B cell (primary cell): ENCODE measurements at regions not wholly inside any gene's neighbourhood (a gene's known extent, or its start where the extent isn't known, plus 50 kb on each side); places are given as distances from the start of the nearest gene placed in this dataset.

Source experiments
- ATAC-seq: fragments of 200-7000 bp; cut with Tn5 transposase; one replicate; pipeline ENCODE4 v1.10.0; 2021; ENCODE audit warnings: low read depth, mild to moderate bottlenecking, moderate number of reproducible peaks, moderate library complexity
- CTCF ChIA-PET: fragments of 350-600 bp; sonication (Branson Sonifier 250); formaldehyde crosslinking; loops from one replicate; lab custom pipeline; 2021; ENCODE audit warnings: antibody characterized with exemption, inconsistent platforms; lab: Charles Lee
- POLR2A ChIA-PET: fragments of 350-600 bp; sonication (Branson Sonifier 250); formaldehyde crosslinking; loops from one replicate; lab custom pipeline; 2021; ENCODE audit warnings: antibody characterized with exemption; lab: Charles Lee
- DNase-seq: peaks from one replicate; pipeline ENCODE4 v3.0.0; 2013
- H2AFZ ChIP-seq: 2 replicates; pipeline ENCODE4 v1.6.1; 2012; ENCODE audit warnings: mild to moderate bottlenecking, low read depth, low read length; ENCODE audit not compliant: insufficient read depth, poor library complexity, severe bottlenecking
- H3K27ac ChIP-seq, 2 donors: 1 replicate in 1 of 2; 2 replicates in 1 of 2; pipeline ENCODE4 v1.5.1; 2012 to 2013; ENCODE audit warnings: low read length in 2 of 2, mild to moderate bottlenecking in 2 of 2, moderate library complexity in 1 of 2
- H3K27me3 ChIP-seq, 4 experiments: fragments of 200-600 bp in 1 of 4; sonication (generic) in 1 of 4; replicated peaks in 1 of 4; 1 replicate in 2 of 4; 2 replicates in 2 of 4; pipeline versions ENCODE4 v1.6.1 to v1.7.0; 2013 to 2016; ENCODE audit warnings: low read length in 3 of 4, mild to moderate bottlenecking in 2 of 4, mixed read lengths in 1 of 4, moderate library complexity in 1 of 4; ENCODE audit not compliant: insufficient read depth in 4 of 4, control insufficient read depth in 3 of 4; ENCODE audit errors: control extremely low read depth in 1 of 4
- H3K36me3 ChIP-seq, 2 experiments: replicated peaks in 1 of 2; 1 replicate in 1 of 2; 2 replicates in 1 of 2; pipeline versions ENCODE4 v1.6.1 to v1.7.1; 2013; ENCODE audit warnings: low read length in 1 of 2; ENCODE audit not compliant: insufficient read depth in 2 of 2, control insufficient read depth in 1 of 2; ENCODE audit errors: control extremely low read depth in 1 of 2, extremely low read depth in 1 of 2
- H3K4me1 ChIP-seq, 2 donors: fragments of 200-600 bp in 1 of 2; sonication (generic) in 1 of 2; 1 replicate in 1 of 2; 2 replicates in 1 of 2; pipeline versions ENCODE4 v1.5.1 to v1.6.1; 2013 to 2017; ENCODE audit warnings: low read length in 2 of 2; ENCODE audit not compliant: control insufficient read depth in 2 of 2, insufficient read depth in 2 of 2
- H3K4me2 ChIP-seq: replicated peaks from 2 replicates; pipeline ENCODE3; 2012; ENCODE audit warnings: mild to moderate bottlenecking, low read depth, low read length; ENCODE audit not compliant: poor library complexity, severe bottlenecking
- H3K4me3 ChIP-seq, 5 experiments: fragments of 200-600 bp in 1 of 5; sonication (generic) in 1 of 5; 1 replicate in 3 of 5; 2 replicates in 2 of 5; pipeline versions ENCODE4 v1.5.1 to v1.7.0; 2011 to 2016; ENCODE audit warnings: low read length in 4 of 5, mild to moderate bottlenecking in 4 of 5, low read depth in 2 of 5, control low read depth in 1 of 5, moderate library complexity in 1 of 5; ENCODE audit not compliant: insufficient read depth in 1 of 5; ENCODE audit errors: control extremely low read depth in 1 of 5, extremely low read depth in 1 of 5
- H3K79me2 ChIP-seq: fragments of 200-600 bp; sonication (generic); one replicate; pipeline ENCODE4 v1.6.0; 2016; ENCODE audit warnings: low read length; ENCODE audit not compliant: control insufficient read depth, insufficient read depth
- H3K9ac ChIP-seq: fragments of 200-600 bp; sonication (generic); 2 replicates; pipeline ENCODE4 v1.6.1; 2017; ENCODE audit warnings: mild to moderate bottlenecking, low read length, moderate library complexity
- H3K9me3 ChIP-seq, 3 donors: one replicate each; pipeline versions ENCODE4 v1.6.1 to v1.7.1; 2013; ENCODE audit warnings: low read length in 2 of 3; ENCODE audit not compliant: control insufficient read depth in 2 of 3, insufficient read depth in 1 of 3; ENCODE audit errors: control extremely low read depth in 1 of 3
- H4K20me1 ChIP-seq: 2 replicates; pipeline ENCODE4 v1.6.0; 2012; ENCODE audit warnings: mild to moderate bottlenecking, low read length; ENCODE audit not compliant: insufficient read depth, control insufficient read depth, poor library complexity, severe bottlenecking
- H3K27ac Mint-ChIP-seq: one replicate; pipeline ENCODE4 v1.8.0; 2021; ENCODE audit warnings: mixed read lengths
- H3K27me3 Mint-ChIP-seq: one replicate; pipeline ENCODE4 v1.8.0; 2021; ENCODE audit warnings: mixed read lengths
- H3K4me1 Mint-ChIP-seq: one replicate; pipeline ENCODE4 v1.8.0; 2021; ENCODE audit warnings: mixed read lengths
- H3K4me3 Mint-ChIP-seq: one replicate; pipeline ENCODE4 v1.8.0; 2021; ENCODE audit warnings: mixed read lengths
- H3K9me3 Mint-ChIP-seq: one replicate; pipeline ENCODE4 v1.8.0; 2022; ENCODE audit warnings: mixed read lengths; ENCODE audit not compliant: insufficient read depth
- EZH2 ChIP-seq: IDR thresholded peaks from 2 replicates; pipeline ENCODE4 v1.6.1; 2012; ENCODE audit warnings: borderline replicate concordance, low read depth, mild to moderate bottlenecking, moderate library complexity, low read length; ENCODE audit not compliant: insufficient read depth, poor library complexity, severe bottlenecking
- WGBS: methylation state at CpG from one replicate; pipeline ENCODE4 v1.1.5; 2013; ENCODE audit warnings: missing lambda C conversion rate; ENCODE audit not compliant: insufficient coverage; 5-methylcytosine and 5-hydroxymethylcytosine counted together
- intact Hi-C: fragments of 100-400 bp; cut with micrococcal nuclease; formaldehyde crosslinking; loops from one replicate; pipeline ENCODE4 v1.10.0; 2022
- TF ChIP-seq, protein P1 (sequence below): fragments of 200-600 bp; IDR thresholded peaks from one replicate; pipeline ENCODE4 v1.8.0; 2022; ENCODE audit warnings: antibody characterized with exemption, mild to moderate bottlenecking

DNA sequence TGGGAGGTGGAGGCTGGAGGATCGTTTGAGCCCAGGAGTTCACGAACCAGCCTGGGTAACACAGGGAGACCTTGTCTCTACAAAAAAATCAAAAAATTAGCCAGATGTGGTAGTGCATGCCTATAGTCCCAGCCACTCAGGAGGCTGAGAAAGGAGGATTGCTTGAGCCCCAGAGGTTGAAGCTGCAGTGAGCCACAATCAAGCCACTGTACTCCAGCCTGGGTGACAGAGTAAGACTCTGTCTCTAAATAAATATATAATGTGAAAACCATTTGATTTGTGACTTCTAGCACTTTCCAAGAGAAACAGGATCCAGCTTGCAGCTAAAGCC lies 459.1 kb downstream of the SOX9 start:
- H3K4me1 Mint-ChIP-seq = no peaks in the 10 kb centered on the region
- H3K79me2 ChIP-seq = no peaks in the 10 kb centered on the region
- no peak overlapping the region for H3K27ac Mint-ChIP-seq
- POLR2A ChIA-PET = no interaction called here
- no peak overlapping the region for H3K9ac ChIP-seq
- H4K20me1 ChIP-seq = no peaks in the 10 kb centered on the region
- no peak overlapping the region for H2AFZ ChIP-seq
- H3K4me3 Mint-ChIP-seq = no peak overlapping the region
- DNase-seq = no peak
- H3K36me3 ChIP-seq = no peaks in the 10 kb centered on the region
- peaks cover 3% of the 10 kb centered on the region for H3K27me3 Mint-ChIP-seq
- TF ChIP-seq EZH2 = no peak
- TF ChIP-seq, protein P1, sequence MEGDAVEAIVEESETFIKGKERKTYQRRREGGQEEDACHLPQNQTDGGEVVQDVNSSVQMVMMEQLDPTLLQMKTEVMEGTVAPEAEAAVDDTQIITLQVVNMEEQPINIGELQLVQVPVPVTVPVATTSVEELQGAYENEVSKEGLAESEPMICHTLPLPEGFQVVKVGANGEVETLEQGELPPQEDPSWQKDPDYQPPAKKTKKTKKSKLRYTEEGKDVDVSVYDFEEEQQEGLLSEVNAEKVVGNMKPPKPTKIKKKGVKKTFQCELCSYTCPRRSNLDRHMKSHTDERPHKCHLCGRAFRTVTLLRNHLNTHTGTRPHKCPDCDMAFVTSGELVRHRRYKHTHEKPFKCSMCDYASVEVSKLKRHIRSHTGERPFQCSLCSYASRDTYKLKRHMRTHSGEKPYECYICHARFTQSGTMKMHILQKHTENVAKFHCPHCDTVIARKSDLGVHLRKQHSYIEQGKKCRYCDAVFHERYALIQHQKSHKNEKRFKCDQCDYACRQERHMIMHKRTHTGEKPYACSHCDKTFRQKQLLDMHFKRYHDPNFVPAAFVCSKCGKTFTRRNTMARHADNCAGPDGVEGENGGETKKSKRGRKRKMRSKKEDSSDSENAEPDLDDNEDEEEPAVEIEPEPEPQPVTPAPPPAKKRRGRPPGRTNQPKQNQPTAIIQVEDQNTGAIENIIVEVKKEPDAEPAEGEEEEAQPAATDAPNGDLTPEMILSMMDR = no peak
- no peak overlapping the region for H3K4me2 ChIP-seq
- no peaks in the 10 kb centered on the region for H3K9me3 Mint-ChIP-seq
- H3K4me1 ChIP-seq = no peaks in the 10 kb centered on the region
- CTCF ChIA-PET = no interaction called here
- peaks cover 0 to 2% (median 0%) of the 10 kb centered on the region in 3 donors for H3K9me3 ChIP-seq
- intact Hi-C loops = no loop called here
- no peak overlapping the region for H3K27ac ChIP-seq
- no peak for ATAC-seq
- WGBS = no CpG with 5 or more reads among the region's 2 CpGs
- no peak overlapping the region for H3K4me3 ChIP-seq
- H3K27me3 ChIP-seq = peaks cover 0 to 2% (median 0%) of the 10 kb centered on the region in 4 experiments

DNA sequence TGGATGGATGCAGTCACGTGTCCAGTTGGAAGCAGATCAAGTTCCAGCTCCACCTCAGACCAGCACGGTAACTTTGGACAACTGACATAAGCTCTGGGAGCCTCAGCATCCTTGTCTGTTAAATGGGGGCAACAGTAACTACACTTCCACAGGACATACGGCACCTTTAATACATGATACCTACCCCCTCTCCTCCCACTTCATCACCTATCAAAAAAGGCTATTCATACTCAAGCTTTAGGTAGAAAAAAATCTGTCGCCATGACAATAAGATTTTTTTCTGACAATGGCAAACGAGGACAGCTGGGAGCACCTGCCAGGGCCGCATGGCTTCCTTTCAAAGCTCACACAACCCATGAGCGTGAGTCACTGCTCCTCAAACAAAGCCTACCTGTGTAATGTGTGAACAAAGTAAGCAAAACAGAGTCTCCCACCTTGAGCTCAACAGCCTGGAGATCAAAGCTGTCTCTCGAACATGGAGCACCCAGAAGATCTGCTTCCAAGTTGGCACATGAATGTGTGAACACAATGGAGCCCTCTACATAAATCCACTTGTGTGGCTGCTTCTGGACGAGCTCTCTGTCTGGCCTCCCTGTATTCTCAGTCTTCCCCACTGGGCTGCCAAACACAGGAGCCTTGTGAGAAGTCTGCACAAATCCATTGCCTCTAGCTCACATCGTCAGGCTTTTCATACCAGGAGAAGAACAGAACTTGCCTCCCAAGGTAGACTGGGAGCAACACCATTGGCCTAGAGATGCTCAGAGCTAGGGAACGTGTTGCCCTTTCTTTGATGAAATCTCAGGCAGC lies 459.7 kb downstream of the SOX9 start:
- Histone ChIP-seq H3K4me3 (no peak overlapping the region), H3K79me2 (no peaks in the 10 kb centered on the region), H3K4me2 (no peak overlapping the region), H3K9me3 (peaks cover 0 to 2% (median 0%) of the 10 kb centered on the region in 3 donors), H3K9ac (no peak overlapping the region), H3K27ac (no peak overlapping the region), H4K20me1 (no peaks in the 10 kb centered on the region), H2AFZ (no peak overlapping the region), H3K4me1 (no peaks in the 10 kb centered on the region), H3K36me3 (no peaks in the 10 kb centered on the region), H3K27me3 (peaks cover 0 to 2% (median 0%) of the 10 kb centered on the region in 4 experiments)
- 88% methylated on average over 10 of the region's 11 CpGs for WGBS
- TF ChIP-seq EZH2 = no peak
- TF ChIP-seq, protein P1 = no peak
- no peaks in the 10 kb centered on the region for H3K4me1 Mint-ChIP-seq
- ChIA-PET CTCF (no interaction called here), POLR2A (no interaction called here)
- no peak overlapping the region for H3K4me3 Mint-ChIP-seq
- H3K27me3 Mint-ChIP-seq = peaks cover 3% of the 10 kb centered on the region
- no peak overlapping the region for H3K27ac Mint-ChIP-seq
- intact Hi-C loops = no loop called here
- H3K9me3 Mint-ChIP-seq = no peaks in the 10 kb centered on the region
- ATAC-seq = no peak
- no peak for DNase-seq
